Activated T-helper 1 cell treated with anti-CD3 and anti-CD28 coated beads, Interleukin-2, amount 50 U/mL, for 16 hours (primary cell): ENCODE measurements at regions not wholly inside any gene's neighbourhood (a gene's known extent, or its start where the extent isn't known, plus 50 kb on each side); places are given as distances from the start of the nearest gene placed in this dataset.
"Not testable (repeated sequence)": the region's sequence is repeated elsewhere in the genome, so short reads cannot be mapped to it uniquely, and the experiment has no call there.

Experiments
- DNase-seq, 2 donors: peaks; one replicate each; pipeline ENCODE4 v3.0.0-alpha.2; 2020; ENCODE audit warnings: low read depth in 1 of 2, low spot score in 1 of 2

GRCh38 chr1:30084909-30085571 lies 638.3 kb downstream of the MATN1 start:
- no peak for DNase-seq

DNA sequence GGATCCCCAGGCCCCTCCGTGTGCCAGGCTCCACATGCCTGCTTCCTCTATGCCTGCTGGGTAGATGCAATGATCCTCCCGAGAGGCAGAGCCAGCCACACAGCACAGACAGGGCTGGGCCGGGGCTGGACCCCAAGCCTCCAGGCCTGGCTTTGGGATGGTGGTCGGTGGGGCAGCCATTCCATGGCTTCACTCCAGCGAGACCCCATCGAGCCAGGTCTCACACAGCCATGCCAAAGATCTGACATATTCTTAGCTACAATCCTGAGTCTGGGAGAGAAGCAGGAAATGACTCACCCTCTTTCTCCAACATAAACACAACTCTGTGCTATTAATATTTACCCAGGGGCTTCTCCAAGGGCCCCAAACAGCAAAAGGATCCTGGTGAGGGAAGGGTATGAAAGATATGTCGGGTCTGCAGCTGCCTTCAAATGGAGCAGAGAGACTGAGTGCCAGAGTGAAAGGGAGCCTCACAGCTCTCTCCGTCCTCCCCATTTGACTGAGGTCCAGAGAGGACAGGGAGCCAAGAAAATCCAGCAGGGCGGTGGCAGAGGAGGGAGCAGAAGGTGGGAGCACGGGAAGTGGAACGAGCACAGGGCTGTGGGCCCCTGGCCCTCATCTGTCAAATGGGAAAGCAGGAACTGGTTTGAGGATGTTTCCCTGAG lies 639.5 kb downstream of the MATN1 start:
- DNase-seq = no peak

GRCh38 chr1:30081379-30082102 lies 641.8 kb downstream of the MATN1 start:
- no peak for DNase-seq

GRCh38 chr1:30075916-30076315 lies 647.5 kb downstream of the MATN1 start:
- not testable (repeated sequence) for DNase-seq

DNA sequence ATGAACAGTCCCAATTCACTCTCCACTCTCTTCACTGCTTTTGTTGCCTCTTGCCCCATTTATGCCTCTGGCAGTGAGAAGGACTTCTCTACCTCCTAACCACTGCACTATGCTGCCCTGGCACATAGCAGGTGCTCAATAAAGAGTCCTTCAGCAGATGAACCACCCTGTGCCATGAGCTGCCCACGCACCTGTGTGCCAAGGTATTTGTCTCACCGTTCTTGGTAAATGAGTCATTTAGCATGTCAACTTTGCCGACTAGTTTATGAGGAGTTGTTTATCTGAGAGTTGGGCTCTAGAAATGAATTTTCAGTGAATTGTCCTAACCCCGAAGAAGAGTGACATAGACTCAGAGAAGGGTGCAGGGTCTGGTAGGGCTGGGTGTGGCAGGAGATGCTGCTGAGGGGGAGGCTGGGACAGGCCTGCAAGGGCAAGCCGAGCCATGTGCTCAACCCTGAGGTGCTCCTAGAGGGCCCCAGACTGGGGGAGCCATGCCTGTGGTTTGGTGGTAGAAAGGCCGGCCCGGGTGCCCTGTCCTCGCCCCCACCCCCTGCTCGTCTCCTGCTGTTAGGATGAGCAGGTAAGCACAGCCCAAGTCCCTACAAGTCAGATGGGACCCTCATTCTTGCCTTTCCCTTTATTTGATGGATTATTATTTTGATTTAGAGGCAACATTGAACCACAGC lies 654.5 kb downstream of the MATN1 start:
- no peak for DNase-seq

- DNase-seq = no peak
Observed at GRCh38 chr1:30064547-30064946, 658.8 kb downstream of the MATN1 start.

GRCh38 chr1:30063621-30064280 lies 659.6 kb downstream of the MATN1 start:
- DNase-seq = no peak

DNA sequence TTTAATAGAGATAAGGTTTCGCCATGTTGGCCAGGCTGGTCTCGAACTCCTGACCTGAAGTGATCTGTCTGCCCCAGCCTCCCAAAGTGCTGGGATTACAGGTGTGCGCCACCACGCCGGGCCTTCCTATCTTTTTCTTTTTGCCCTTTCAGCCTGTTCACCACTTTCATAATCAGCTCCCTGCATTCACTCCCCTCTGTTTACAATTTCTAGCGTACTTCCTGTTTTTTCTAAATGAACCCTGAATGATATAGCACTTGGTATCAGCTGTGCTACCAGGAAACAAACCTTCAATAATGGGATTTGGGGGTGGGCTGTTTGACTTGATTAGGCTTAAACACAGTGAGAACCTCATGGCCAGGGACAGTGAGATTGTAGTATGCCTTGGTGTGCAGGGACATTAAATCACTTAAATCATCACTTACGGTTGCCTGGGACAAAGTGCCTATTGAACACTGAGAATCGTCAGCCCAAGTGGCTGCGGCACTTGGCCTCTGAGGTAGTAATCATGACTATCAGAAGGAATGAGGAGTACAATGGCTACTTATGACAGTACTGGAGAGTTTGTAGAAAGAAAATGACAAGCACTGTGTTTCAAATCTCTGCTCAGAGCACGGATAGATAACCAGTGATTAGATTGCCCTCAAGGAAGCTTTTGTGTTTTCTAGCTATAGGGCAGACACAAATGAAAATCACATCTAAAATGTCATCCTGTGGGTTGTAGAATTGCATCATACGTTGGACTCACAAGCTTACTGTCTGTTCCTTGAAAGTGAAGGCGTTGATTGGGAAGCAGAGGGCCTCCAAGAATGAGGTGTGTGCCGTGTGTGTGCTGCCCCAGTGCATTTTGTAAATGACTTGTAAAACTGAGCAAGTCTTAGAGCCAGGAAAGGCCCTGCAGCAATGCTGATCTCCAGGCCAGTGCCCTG lies 661.8 kb downstream of the MATN1 start:
- DNase-seq = no peak

GRCh38 chr1:30060738-30061137 lies 662.6 kb downstream of the MATN1 start:
- no peak for DNase-seq

GRCh38 chr1:30058970-30059369 lies 664.4 kb downstream of the MATN1 start:
- DNase-seq = no peak

DNA sequence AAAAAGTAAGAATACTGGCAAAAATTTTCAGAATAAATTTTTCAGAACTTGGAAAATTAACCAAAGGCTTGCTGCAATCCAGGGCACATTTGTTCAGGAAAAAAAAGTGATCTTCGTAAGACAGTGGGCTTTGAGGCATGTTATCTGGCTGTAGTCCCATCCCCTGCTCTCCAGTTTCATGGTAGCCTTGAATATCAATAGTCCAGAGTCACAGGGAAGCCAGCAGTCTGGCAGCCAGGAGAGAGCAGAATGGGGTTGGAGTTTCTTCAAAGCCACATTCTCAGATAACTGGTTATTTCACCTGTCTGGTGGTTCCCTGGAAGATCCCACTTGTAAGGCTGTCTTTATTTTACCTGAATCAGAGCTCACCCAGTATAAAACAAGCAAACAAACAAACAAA lies 669.3 kb downstream of the MATN1 start:
- DNase-seq = no peak

DNA sequence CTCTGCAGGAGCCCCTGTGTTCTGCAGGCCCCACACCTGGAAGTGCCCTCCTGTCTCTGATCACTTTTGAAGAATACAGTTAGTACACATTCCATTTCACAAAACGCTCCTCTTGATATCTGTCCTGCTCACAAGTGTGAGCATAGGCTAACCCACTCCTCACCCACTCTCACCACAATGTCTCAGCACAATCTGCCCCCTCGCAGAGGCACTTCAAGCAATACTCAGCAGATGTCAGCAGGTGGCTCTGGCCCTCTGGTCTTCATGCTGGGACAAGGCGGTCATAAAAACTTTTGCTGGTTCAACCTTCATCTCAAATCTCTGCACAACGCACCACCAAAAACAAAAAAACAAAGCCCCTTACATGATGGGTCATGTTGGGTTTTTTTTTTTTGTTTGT lies 671.2 kb downstream of the MATN1 start:
- DNase-seq = no peak

DNA sequence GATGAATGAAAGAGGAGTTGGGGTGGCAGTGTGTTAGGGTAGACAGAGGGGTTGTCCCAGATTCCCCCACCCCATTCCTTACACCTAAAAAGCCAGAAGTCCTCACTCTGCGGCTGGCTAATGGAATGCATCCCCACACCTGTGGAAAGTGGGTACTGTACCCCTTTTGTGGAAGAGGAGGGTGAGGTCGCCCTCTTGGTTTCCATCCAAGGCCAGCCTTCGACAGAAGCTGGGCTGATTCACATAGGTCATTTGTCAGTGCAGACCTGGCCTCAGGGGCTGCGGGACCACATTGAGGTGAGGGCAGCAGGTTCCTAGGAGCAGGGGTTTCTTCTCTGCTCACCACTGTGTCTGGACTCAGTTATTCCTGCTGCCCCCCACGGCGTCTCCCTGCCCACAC lies 671.6 kb downstream of the MATN1 start:
- DNase-seq = no peak

- no peak for DNase-seq
Observed at GRCh38 chr1:30049748-30050296, 673.6 kb downstream of the MATN1 start.

GRCh38 chr1:30048905-30049304 lies 674.5 kb downstream of the MATN1 start:
- DNase-seq = no peak

DNA sequence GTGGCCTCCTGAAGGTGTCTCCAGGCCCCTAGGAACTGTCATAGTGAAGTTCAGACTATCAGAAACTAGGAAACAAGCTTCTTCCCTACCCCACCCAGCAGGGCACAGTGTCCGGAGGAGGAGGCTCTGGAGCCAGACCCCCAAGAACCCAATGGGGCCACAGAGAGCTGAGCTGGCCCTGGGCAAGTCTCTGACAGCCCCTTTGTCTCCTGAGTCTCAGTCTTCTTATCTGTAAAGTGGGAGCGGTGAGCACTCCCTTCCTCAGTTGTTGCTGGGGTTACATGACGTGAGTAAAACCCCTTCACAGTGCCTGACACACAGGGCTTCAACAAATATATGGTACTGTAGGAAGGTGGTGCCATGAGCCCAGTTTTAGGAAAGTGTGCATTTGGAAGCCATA lies 675.8 kb downstream of the MATN1 start:
- no peak for DNase-seq

DNA sequence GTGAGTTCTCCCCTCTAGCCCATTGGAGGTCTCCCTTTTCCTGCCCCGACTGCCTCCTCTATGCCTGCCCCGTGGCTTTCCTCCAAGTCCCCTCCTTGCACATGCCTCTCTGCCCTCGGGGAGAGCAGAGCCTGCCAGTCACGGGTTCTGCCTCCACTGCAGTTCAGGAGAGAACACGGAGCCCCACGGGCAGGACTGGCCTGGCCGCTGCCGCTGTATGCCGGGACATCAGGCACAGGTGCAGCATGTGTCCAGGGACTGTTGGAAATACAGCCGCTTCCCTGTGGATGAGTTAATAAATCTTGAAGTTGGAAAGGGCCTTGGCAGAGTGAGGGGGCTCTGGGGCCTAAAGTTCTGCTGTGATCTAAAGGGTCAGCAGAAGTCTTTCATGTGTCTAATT lies 676.6 kb downstream of the MATN1 start:
- no peak for DNase-seq

GRCh38 chr1:30045304-30046090 lies 677.9 kb downstream of the MATN1 start:
- no peak for DNase-seq

- DNase-seq = no peak
Observed at GRCh38 chr1:30044656-30045144, 678.7 kb downstream of the MATN1 start.
